HG03175 (cell line): ENCODE measurements at regions not wholly inside any gene's neighbourhood (a gene's known extent, or its start where the extent isn't known, plus 50 kb on each side); places are given as distances from the start of the nearest gene placed in this dataset.

Source experiments
- ATAC-seq: cut with Tn5 transposase; IDR thresholded peaks from one replicate; pipeline ENCODE4 v1.9.1; 2021; ENCODE audit warnings: mild to moderate bottlenecking, moderate library complexity; ENCODE audit not compliant: unreplicated experiment

DNA sequence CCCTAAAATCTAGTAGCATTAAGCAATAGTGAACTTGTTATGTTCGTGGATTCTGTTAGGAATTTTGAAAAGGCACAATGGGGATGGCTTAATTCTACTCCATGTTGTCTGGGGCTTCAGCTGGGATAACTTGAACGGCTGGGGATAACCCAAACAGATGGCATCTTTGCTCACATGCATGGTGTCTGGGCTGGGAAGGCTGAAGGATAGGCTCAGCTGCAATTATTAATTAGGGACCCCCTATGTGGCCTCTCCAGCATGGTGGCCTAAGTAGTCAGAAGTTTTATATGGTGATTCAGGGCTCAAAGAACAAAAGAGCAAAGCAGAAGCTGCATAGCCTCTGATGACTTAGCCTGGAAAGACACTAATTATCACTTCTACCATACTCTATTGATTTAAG lies 551.1 kb downstream of the PSAT1 start:
- ATAC-seq = no peak

GRCh38 chr9:78856144-78856543 lies 559.2 kb downstream of the PSAT1 start:
- ATAC-seq = no peak

GRCh38 chr9:78856781-78857180 lies 559.9 kb downstream of the PSAT1 start:
- ATAC-seq = no peak

DNA sequence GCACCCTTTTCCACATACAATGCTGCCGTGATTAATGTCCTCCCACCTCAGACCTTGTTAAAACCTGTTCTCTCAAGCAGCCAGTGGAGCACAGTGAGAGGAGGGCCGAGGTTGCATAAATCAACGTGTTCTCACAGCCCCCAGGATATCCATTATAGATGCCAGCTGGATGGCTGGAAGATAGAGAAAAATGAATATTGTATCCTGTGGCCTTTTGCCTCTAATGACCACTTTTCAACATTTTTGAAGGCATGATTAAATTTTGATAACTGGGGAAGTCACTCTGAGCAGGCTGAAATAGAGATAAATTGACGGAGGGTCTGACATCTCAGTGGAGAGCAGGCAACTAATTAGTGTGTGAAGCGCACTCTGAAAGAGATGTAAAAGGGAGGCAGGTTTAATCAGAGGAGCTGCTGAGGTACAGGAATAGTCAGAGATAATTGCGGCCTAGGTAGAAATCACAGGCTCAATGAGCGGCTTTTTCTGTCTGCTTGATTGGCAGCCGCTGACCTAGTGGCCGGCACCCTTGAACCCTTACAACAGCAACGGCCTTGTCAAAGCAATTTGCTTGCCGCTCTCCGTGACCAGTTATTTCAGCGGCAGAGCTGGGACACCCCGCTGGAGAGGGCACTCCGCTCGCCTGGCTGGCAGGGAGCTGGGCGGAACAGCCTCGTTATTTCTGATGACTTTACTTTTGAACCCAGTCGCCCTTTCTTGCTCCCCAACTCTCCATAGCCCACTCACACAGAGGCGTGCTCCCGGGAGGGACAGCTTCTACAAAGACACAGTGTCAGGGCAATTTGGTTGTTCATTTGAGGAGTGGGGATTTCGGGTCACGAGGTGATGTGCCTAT lies 560.7 kb downstream of the PSAT1 start:
- ATAC-seq = no peak

- ATAC-seq = no peak
These were observed 561.3 kb downstream of the PSAT1 start for GRCh38 chr9:78858266-78858665.

GRCh38 chr9:78860801-78861475 lies 564.0 kb downstream of the PSAT1 start:
- no peak for ATAC-seq

- no peak for ATAC-seq
These were observed 566.6 kb downstream of the PSAT1 start for GRCh38 chr9:78863531-78863930.

- ATAC-seq = no peak
These were observed 568.8 kb downstream of the PSAT1 start for GRCh38 chr9:78865737-78866136.

DNA sequence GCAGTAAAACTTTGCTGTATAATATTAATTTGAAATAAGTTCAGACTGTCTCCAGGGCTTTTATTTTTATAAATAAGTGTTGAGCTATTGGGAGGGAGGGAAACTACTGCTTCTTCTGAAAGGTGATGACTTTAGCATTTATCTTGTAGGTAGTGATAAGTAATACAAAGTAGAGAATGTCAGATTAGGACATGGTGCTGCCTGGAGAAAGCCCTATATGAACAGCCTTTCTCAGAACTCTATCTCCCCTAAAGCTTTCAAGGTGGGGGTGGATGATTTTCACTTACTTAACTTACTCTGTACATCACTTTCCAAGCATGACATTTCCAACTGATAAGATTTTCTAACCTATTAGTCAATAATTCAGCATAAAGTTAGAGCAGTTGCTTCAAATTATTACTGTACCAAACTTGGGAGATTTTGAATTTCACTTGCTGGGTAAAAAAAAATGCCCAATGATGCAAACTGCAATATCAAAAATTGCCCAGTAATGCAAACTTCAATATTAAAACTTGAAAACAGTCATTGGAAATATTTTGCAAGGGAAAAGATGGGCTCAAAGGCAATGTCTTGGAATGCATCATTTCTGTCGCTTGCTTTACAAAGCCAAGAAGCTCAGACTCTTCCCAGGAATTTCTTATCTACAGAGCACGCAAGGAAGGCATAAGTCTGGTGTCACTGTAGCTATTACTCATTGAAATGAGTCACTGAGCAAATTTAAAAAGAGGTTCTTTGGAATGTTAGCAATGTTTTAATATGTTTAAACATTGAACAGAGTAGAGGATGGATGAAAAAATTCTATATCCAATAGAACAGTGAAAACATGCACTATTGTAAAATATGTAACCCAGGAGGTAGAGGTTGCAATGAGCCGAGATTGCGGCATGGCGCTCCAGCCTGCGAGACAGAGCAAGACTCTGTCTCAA lies 569.5 kb downstream of the PSAT1 start:
- no peak for ATAC-seq

DNA sequence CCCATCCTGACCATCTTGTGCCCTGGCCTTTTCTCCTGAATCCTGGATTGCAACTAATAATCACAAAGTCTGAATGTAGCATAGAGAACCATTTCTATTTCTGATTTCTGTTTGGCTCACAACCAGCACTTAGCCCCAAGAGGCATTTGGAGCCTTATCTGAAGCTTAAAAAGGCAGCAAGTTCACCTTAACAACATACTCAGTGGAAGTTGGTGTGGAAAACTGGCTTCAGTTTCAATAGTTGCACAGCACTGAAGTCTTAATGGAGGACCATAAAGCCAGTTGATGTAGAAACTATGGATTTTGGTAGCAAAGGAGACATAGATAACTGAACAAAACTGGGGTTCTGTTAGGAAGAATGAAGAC lies 574.1 kb downstream of the PSAT1 start:
- ATAC-seq = no peak

DNA sequence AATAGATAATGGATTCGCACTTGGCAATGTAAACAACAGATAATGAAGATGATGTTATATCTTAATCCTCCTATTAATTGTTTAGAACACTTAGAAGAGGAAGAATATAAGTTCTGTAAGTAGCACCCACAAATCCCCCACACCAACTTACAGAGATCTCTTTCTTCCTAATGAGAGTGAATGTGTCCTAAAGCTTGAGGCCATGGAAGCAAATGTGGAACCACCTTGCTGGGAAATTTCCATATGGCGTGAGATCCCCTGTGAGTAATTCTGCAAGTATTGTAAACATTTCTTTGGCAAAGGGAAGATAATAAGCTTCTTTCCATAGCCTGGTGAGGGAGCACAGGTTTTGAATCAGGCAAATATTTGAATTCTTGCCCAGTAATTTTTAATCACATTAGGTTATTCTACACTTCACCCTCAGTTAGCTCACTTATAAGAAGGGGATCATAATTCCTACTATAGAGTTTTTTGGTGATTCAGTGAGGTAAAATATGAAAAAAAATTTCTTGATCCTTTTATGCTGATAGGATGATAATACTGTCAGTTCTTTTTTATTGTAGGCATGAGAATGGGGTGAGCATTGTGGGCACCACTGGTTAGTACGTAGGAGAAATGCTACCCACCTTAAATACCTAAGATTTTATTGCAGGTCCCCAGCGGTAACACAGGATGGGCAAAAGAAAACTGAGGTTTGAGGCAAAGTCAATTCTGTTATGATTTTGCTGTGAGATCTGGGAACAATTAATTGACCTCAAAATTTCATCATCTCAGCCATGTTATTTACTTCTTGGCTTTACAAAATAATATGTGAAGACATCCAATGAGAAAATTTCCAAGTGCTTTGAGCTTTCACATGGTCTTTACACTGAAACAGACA lies 574.8 kb downstream of the PSAT1 start:
- no peak for ATAC-seq

GRCh38 chr9:78874061-78874460 lies 577.1 kb downstream of the PSAT1 start:
- no peak for ATAC-seq

GRCh38 chr9:78879324-78880100 lies 582.6 kb downstream of the PSAT1 start:
- ATAC-seq = no peak

DNA sequence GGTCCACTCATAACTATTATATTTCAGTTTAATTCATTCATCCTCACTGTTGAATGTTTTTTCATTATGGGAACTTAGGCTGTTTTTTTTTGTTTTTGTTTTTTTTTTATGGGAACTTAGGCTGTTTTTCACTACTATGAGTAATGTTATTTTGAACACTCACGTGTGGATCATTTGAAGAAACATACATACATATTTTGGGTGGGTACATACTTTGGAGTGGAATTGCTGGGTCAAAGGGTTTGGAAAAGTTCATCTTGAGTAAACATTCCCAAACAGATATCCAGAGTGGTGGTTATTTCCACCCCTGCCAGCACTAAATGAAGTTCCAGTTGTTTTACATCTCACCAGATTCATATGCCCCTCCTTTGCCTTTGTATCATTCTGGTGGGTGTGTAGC lies 584.4 kb downstream of the PSAT1 start:
- no peak for ATAC-seq

DNA sequence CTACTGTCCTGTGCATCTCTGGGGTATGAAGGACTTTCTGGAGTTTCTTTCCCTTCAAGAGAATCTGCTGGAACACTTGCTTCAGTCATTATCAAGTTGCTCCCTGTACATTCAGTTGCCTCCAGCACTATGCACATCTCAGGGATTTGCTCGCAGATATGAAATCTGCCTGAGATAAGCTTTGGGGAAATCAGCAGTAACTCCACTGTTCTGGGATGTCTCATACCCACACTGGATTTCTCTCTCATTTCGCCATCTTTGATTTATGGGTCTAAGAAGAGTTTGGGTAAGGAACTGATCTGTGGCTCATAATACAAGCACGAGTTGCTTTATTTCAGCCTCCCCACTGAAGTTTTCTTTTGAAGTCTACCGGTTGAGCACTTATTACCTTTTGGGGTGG lies 585.6 kb downstream of the PSAT1 start:
- ATAC-seq = no peak

GRCh38 chr9:78884611-78885150 lies 587.8 kb downstream of the PSAT1 start:
- no peak for ATAC-seq

DNA sequence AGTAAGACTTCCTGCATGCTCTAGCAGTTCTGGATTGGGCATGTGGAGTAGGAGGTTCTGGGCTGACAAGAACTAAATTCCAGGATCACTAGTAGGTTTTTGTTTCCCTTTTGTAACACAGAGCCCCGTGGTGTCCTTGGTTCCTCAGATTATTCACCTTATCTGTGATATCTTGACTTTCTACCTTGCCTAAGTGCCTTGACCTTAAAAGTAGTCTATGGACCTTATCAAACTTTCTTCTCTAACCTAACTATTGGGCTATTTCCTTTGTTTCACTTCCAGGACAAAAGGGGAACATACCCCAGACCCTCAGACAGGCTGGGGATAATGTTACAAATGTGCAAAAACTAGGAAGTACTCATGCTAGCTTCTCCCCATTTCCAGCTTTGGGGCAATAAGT lies 595.3 kb downstream of the PSAT1 start:
- ATAC-seq = no peak

- no peak for ATAC-seq
These were observed 595.8 kb downstream of the PSAT1 start for GRCh38 chr9:78892769-78893168.

- ATAC-seq = no peak
These were observed 597.0 kb downstream of the PSAT1 start for GRCh38 chr9:78893774-78894401.
